ENCODE measurements at regions not wholly inside any gene's neighbourhood (a gene's known extent, or its start where the extent isn't known, plus 50 kb on each side); places are given as distances from the start of the nearest gene placed in this dataset.
"Not testable (repeated sequence)": the region's sequence is repeated elsewhere in the genome, so short reads cannot be mapped to it uniquely, and the experiment has no call there.

DNA sequence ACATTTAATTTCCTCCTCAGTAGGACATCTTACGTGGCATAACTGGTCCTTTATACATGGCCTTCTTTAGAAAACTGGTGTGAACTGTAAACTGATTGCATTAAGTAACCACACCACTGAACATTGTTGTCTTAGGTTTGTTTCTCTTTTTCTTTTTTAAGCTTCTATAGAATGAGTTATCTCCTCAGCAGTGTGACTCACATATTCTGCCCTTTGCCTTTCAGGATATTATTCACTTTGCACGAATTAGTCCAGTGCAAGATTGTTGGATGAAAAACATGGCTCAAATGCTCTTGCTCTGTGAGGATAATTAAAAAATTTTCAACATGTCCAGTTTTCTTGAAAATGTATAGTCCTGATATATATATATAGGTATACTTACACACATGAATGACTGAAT, 147.6 kb downstream of the KBTBD8 start:
- no peak for DNase-seq (ENCODE audit: extremely low read depth, low read depth)

DNA sequence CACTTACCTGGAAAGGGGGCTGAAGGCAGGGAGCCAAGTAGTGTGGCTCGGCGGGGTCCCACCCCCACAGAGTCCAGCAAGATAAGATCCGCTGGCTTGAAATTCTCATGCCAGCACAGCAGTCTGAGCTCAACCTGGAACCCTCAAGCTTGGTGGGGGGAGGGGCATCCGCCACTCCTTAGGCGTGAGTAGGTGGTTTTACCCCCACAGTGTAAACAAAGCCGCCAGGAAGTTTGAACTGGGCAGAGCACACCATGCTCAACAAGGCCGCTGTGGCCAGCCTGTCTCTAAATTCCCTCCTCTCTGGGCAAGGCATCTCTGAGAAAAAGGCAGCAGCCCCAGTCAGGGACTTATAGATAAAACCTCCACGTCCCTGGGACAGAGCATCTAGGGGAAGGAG, 156.3 kb downstream of the KBTBD8 start:
- no peak for DNase-seq (ENCODE audit: extremely low read depth, low read depth)

GRCh38 chr3:67167481-67167880, 169.4 kb downstream of the KBTBD8 start:
- no peak for DNase-seq (ENCODE audit: extremely low read depth, low read depth)

GRCh38 chr3:67171841-67172240, 173.7 kb downstream of the KBTBD8 start:
- DNase-seq (ENCODE audit: extremely low read depth, low read depth), result no peak

DNA sequence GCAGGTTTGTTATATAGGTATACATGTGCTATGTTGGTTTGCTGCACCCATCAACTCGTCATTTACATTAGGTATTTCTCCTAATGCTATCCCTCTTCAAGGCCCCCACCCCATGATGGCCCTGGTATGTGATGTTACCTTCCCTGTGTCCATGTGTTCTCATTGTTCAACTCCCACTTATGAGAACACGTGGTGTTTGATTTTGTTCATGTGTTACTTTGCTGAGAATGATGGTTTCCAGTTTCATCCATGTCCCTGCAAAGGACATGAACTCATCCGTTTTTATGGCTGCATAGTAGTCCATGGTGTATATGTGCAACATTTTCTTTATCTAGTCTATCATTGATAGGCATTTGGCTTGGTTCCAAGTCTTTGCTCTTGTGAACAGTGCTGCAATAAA, 175.0 kb downstream of the KBTBD8 start:
- not testable (repeated sequence) for DNase-seq (ENCODE audit: extremely low read depth, low read depth)

DNA sequence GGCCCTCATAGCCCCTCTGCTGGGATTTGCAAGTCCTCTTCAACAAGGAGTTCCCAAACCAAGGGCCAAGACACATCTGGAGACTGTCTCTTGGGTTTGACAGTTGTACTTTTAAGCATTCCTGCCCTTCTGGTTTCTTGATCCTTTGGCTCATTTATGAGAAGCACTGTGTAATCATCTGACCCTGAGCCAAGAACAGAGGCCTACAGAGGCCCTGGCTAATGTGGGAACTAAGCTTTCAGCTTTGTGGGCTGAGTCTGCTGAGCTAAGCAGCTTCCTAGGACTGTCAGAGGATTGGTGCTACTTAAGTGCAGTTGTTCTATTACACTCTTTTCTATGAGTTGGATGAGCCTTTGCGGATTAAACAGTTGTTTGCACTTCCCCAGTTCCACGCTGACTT, 178.3 kb downstream of the KBTBD8 start:
- DNase-seq (ENCODE audit: extremely low read depth, low read depth), result no peak

GRCh38 chr3:67192466-67192865, 194.4 kb downstream of the KBTBD8 start:
- DNase-seq (ENCODE audit: extremely low read depth, low read depth), result no peak

- no peak for DNase-seq (ENCODE audit: extremely low read depth, low read depth)
Observed at GRCh38 chr3:67196677-67197076, 198.6 kb downstream of the KBTBD8 start.

DNA sequence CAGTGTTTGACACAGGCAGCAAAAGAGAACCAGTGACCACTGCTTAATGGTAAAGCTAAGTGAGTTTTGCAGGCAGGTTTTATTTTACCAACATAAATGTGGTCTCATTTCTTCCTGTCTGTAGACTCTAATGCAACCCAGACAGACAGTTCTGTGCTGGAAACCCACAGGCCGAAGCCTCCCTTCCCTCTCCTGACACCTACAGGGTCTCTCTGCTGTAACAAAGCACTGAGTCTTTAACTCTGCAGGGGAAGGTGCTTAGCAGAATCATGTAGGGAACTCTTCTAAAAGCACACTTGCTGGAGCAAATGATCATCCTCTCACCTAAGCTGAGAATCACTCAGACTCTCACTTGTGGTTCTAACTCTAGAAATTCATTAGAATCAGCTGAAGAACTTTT, 200.3 kb downstream of the KBTBD8 start:
- no peak for DNase-seq (ENCODE audit: extremely low read depth, low read depth)

- no peak for DNase-seq (ENCODE audit: extremely low read depth, low read depth)
Observed at GRCh38 chr3:67200618-67201017, 202.5 kb downstream of the KBTBD8 start.

DNA sequence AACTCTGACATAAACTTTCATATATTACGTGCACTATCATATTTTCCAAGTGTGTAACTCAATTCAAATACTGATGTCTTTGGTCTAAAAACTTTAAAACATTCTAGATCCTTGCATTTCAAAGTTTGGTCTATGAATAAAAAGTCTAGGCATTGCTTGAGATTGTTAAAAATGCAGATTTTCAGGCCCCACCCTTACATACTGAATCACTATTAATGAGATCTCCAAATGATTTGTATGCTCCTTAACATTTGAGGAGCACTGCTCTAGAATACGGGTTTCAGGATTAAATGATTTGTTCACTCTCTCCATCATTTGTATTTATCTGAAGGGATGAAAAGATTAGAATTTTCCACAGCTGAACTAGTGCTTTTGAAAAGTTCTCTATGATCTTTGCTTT, 202.9 kb downstream of the KBTBD8 start:
- DNase-seq (ENCODE audit: extremely low read depth, low read depth), result no peak

DNA sequence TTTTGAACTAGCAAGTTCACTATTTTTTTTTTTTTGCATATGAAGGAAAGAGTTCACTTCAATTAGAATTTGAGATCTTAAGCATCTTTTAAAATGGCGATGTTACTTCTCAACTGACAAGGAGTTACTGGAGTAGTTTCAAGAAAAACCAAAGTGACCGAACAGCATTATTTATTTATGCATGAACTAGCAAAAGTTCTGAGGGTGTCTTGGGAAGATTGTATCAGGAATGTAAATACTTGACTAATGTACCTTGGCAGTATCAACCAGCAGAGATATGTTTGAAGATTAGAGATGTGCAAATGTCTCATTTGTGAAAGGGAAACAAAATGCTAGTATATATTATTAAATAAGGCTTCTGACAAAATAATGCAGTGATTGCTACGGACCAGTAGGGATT, 203.9 kb downstream of the KBTBD8 start:
- no peak for DNase-seq (ENCODE audit: extremely low read depth, low read depth)

- no peak for DNase-seq (ENCODE audit: extremely low read depth, low read depth)
Observed at GRCh38 chr3:67204951-67205350, 206.8 kb downstream of the KBTBD8 start.

DNA sequence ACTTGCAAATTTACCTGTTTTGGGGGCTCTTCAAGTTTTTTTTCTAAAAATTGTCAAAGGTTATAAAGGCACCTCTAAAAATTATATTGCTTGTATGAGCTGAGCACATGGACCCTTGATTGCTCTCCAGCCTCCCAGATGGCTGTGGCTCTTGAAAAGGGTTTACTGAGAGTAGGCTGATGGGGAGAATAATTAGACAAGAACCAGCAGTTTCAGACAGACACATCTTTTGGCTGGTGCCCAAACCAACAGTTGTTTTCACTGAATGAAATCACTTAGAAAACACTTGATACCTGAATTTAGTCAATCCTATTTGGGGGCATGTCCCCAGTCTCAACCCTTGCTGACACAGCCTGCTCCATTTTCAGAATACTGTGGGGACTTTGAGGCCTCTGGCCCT, 217.6 kb downstream of the KBTBD8 start:
- no peak for DNase-seq (ENCODE audit: extremely low read depth, low read depth)

DNA sequence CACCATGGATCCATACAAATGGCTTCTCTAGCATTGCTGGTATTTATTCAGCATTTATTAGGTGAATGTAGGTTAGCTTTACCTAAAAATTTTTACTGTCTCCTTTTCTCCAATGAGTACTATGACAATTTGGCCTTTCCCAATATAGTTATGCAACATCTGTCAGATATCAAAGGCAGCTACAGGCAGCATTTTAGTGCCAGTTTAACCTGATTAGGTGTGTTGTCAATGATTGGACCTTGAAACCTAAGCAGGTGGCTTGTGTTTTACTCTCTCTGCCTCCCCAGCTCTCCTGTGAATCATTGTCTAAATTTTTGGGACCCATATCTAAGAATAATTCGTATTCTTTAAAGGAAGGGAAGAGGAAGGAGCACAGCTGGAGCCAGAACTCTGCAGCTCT, 228.9 kb downstream of the KBTBD8 start:
- DNase-seq (ENCODE audit: extremely low read depth, low read depth), result no peak

DNA sequence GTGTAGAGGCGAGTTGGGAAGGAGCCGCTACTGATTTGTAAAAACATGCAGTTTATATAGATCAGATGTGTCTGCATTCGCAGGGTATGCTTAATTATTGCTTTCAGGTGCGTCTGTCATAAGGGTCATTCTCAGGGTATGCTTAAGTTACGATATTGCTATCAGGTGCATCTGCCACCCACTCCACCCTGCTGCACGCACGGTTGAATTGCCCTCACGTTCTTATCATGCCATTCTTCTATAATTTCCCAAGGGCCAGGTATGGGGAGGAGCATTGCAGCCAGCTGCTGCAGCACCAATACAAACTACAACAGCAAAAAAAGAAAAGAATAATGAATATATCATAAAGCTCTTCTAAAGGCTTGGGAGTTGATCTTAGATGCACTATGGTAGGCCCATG, 230.0 kb downstream of the KBTBD8 start:
- no peak for DNase-seq (ENCODE audit: extremely low read depth, low read depth)

DNA sequence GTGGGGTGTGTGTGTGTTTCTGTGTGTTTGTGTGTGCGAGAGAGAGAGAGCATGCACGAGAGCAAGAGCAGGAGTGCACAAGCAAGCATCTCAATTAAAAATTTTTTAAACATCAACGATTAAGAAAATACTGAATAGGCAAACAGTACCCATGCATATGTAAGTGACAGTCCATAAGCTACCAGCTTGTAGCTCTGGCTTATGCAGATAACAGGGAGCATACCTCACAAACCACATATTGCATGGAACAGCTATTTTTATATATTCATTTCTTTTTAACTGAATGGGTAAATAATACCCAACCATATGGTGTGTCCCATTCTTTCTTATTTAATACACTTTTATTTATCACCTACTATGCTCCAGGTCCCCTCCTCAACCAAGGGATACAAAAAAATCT, 234.5 kb downstream of the KBTBD8 start:
- no peak for DNase-seq (ENCODE audit: extremely low read depth, low read depth)

GRCh38 chr3:67239353-67239752, 241.2 kb downstream of the KBTBD8 start:
- DNase-seq (ENCODE audit: extremely low read depth, low read depth), result no peak

GRCh38 chr3:67241084-67241483, 243.0 kb downstream of the KBTBD8 start:
- no peak for DNase-seq (ENCODE audit: extremely low read depth, low read depth)

- no peak for DNase-seq (ENCODE audit: extremely low read depth, low read depth)
Observed at GRCh38 chr3:67244130-67244529, 246.0 kb downstream of the KBTBD8 start.

- DNase-seq (ENCODE audit: extremely low read depth, low read depth), result no peak
Observed at GRCh38 chr3:67245545-67245944, 247.4 kb downstream of the KBTBD8 start.

- no peak for DNase-seq (ENCODE audit: extremely low read depth, low read depth)
Observed at GRCh38 chr3:67248726-67249125, 250.6 kb downstream of the KBTBD8 start.

- DNase-seq (ENCODE audit: extremely low read depth, low read depth), result not testable (repeated sequence)
Observed at GRCh38 chr3:67252906-67253305, 254.8 kb downstream of the KBTBD8 start.

Measured in NCI-H460 (cell line).